ENCODE measurements at regions not wholly inside any gene's neighbourhood (a gene's known extent, or its start where the extent isn't known, plus 50 kb on each side); places are given as distances from the start of the nearest gene placed in this dataset.

- Histone ChIP-seq H2BK120ac (replicated peaks; ENCODE audit: low read depth, low read length) (no peak overlapping the region), H2BK12ac (ENCODE audit: low read depth, low read length) (no peak overlapping the region), H3K9me3 (ENCODE audit: insufficient read depth in 2 of 2, low read depth in 1 of 2, low read length in 1 of 2) (no peaks in the 10 kb centered on the region), H3K4me2 (ENCODE audit: insufficient read depth in 1 of 2, low read depth in 2 of 2, low read length in 2 of 2) (no peak overlapping the region), H3K4me1 (replicated peaks in 1 of 4; ENCODE audit: control insufficient read depth in 3 of 4, insufficient read depth in 4 of 4, low read length in 3 of 4) (peaks cover 0 to 6% (median 2%) of the 10 kb centered on the region in 4 experiments; a peak in 3 of 7 replicates), H3K14ac (ENCODE audit: insufficient read length) (no peak overlapping the region), H3K36me3 (ENCODE audit: control insufficient read depth in 2 of 4, insufficient read depth in 4 of 4, low read length in 3 of 4) (no peaks in the 10 kb centered on the region), H3K27ac (ENCODE audit: low read depth, low read length) (no peak overlapping the region), H2BK20ac (ENCODE audit: low read length) (no peak overlapping the region), H3K79me2 (ENCODE audit: control insufficient read depth in 1 of 2, insufficient read depth in 2 of 2, low read length in 2 of 2) (no peaks in the 10 kb centered on the region), H2BK15ac (ENCODE audit: low read length) (no peak overlapping the region), H4K8ac (ENCODE audit: extremely low read depth, insufficient read depth, low read length) (no peak overlapping the region; the same call in 1 of the 2 replicates), H4K5ac (ENCODE audit: insufficient read length, low read depth, low read length) (no peak overlapping the region), H2BK5ac (ENCODE audit: low read depth, low read length) (no peak overlapping the region), H3K23ac (ENCODE audit: insufficient read length) (no peak overlapping the region), H3K27me3 (replicated peaks in 1 of 4; ENCODE audit: control insufficient read depth in 3 of 4, extremely low read depth in 1 of 4, insufficient read depth in 3 of 4, low read length in 3 of 4) (no peaks in the 10 kb centered on the region), H4K91ac (replicated peaks; ENCODE audit: insufficient read length, low read length) (no peak overlapping the region), H3K18ac (ENCODE audit: extremely low read depth, low read length) (peak overlapping the region; percentile 24; the same call in 1 of the 2 replicates), H2AFZ (ENCODE audit: low read length) (no peak overlapping the region; the same call in 1 of the 2 replicates), H3K4ac (replicated peaks; ENCODE audit: insufficient read length, low read depth, low read length) (no peak overlapping the region), H3K56ac (replicated peaks; ENCODE audit: insufficient read length, low read depth, low read length) (no peak overlapping the region), H3K4me3 (ENCODE audit: extremely low read depth in 1 of 4, insufficient read depth in 2 of 4, low read depth in 3 of 4, low read length in 4 of 4) (no peak overlapping the region), H3K9ac (replicated peaks in 1 of 4; ENCODE audit: extremely low read depth in 1 of 4, low read depth in 3 of 4, low read length in 3 of 4) (no peak overlapping the region), H4K20me1 (replicated peaks in 1 of 2; ENCODE audit: control insufficient read depth in 1 of 2, insufficient read depth in 2 of 2, low read length in 2 of 2) (no peaks in the 10 kb centered on the region), H2AK5ac (ENCODE audit: low read depth, low read length) (no peak overlapping the region), H3K79me1 (ENCODE audit: low read depth, low read length) (no peaks in the 10 kb centered on the region), H3K23me2 (ENCODE audit: low read depth, low read length) (no peaks in the 10 kb centered on the region)
- DNase-seq (ENCODE audit: low read depth in 1 of 2, low spot score in 2 of 2), result no peak
- 96% methylated on average over 15 of the region's 15 CpGs; no CpG with 5 or more reads in 1 of the 2 experiments for WGBS, 2 experiments (ENCODE audit: extremely low coverage in 1 of 2, insufficient coverage in 1 of 2, insufficient read length in 1 of 2, insufficient replicate concordance in 2 of 2, low coverage in 1 of 2, low lambda C conversion rate in 2 of 2, missing lambda C conversion rate in 1 of 2)
- ChIA-PET CTCF (ENCODE audit: partially characterized antibody) (interaction anchor here (0.9 to 3.5 kb wide), 3 partner anchors 9 to 74 kb away, joined by 4 to 13 read pairs (median 6); no protein-coding TSS in a partner anchor), POLR2A (ENCODE audit: partially characterized antibody) (interaction anchor here (0.9 to 1.7 kb wide), 2 partner anchors 10 to 72 kb away, joined by 3 to 7 read pairs; no protein-coding TSS in a partner anchor)
- FAIRE-seq, result no peak
- TF ChIP-seq CEBPB (IDR thresholded peaks at IDR 0.05; ENCODE audit: low read depth, low read length) (no peak), PHF8 (conservative IDR thresholded peaks at IDR 0.05; ENCODE audit: low read depth, low read length) (no peak), KDM4A (IDR thresholded peaks at IDR 0.05; ENCODE audit: low read depth, low read length, severe bottlenecking) (no peak), ASH2L (IDR thresholded peaks at IDR 0.05; ENCODE audit: low read length) (no peak), SAP30 (IDR thresholded peaks at IDR 0.05; ENCODE audit: insufficient read depth, insufficient replicate concordance, low read length) (no peak)
These were observed 58.3 kb upstream of the FAM20C start for GRCh38 chr7:134029-134428.

Data from H1 (cell line).